ENCODE measurements at regions not wholly inside any gene's neighbourhood (a gene's known extent, or its start where the extent isn't known, plus 50 kb on each side); places are given as distances from the start of the nearest gene placed in this dataset.

GRCh38 chr7:121448429-121448828 is 52.3 kb upstream of the FAM3C start:
- no peak overlapping the region for H3K4me3 ChIP-seq
- H3K4me1 ChIP-seq (replicated peaks in 1 of 2): peaks cover 0 to 6% of the 10 kb centered on the region in 2 donors
- no peaks in the 10 kb centered on the region for H3K36me3 ChIP-seq (replicated peaks in 1 of 2)
- peak overlapping the region in 1 of 5 donors; percentile 36 for H3K27ac ChIP-seq
- intact Hi-C loops (cut with DNase I): no loop called here
- 84 to 87% (median 86%) methylated on average over 11 of the region's 11 CpGs for WGBS, 4 donors
- H3K9me3 ChIP-seq (replicated peaks in 1 of 3): no peaks in the 10 kb centered on the region
- TF ChIP-seq POLR2A (IDR thresholded peaks at IDR 0.05) (no peak), CTCF (IDR thresholded peaks at IDR 0.05) (no peak)
- no peaks in the 10 kb centered on the region for H3K27me3 ChIP-seq
- no peak for DNase-seq

GRCh38 chr7:121447911-121448300 is 51.8 kb upstream of the FAM3C start:
- DNase-seq: no peak

DNA sequence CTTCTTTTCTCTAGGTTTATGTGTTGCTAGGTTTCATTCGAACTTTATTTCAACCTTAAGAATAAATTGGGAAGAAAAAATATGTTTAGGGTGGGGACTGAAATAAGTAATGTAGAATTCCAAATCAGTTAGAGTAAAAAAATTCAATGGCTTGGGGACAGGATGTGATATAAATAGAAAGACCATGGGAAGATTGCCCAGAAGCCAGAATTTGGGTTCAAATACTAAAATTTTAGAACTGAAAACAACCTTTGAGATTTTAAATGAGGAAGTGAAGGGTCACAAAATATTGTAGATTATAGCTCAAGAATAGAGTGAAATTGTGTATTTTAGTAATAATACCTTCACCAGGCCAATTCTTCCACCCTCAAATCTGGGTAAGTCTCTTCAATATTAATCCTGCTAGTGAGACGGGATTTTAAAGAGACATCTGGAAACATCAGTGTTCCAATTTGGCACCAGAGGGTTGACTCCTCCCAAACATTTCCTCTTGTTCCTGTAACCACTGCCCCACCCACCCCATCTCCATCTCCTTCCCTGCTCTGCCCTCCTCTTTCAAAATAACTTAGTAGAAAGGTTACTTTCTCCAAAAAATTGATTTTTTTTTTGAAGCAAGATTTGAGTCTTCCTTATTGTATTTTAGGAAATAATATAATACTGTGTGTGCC is 51.3 kb upstream of the FAM3C start:
- H3K27ac ChIP-seq: peak overlapping the region in 3 of 5 donors; percentile 17 to 60 (median 37)
- intact Hi-C loops (cut with DNase I): no loop called here
- peaks cover 0 to 6% of the 10 kb centered on the region in 2 donors for H3K4me1 ChIP-seq (replicated peaks in 1 of 2)
- no peak overlapping the region for H3K4me3 ChIP-seq
- DNase-seq: peak in 3 of 7 donors; percentile 4 to 21 (median 15)
- no peaks in the 10 kb centered on the region for H3K27me3 ChIP-seq
- no peaks in the 10 kb centered on the region for H3K36me3 ChIP-seq (replicated peaks in 1 of 2)
- H3K9me3 ChIP-seq (replicated peaks in 1 of 3): no peaks in the 10 kb centered on the region
- TF ChIP-seq POLR2A (IDR thresholded peaks at IDR 0.05) (no peak), CTCF (IDR thresholded peaks at IDR 0.05) (no peak)
- 45 to 61% (median 53%) methylated on average over 2 of the region's 2 CpGs for WGBS, 4 donors

More at GRCh38 chr7:121447911-121448300, 51.8 kb upstream of the FAM3C start:
- Histone ChIP-seq H3K4me3 (no peak overlapping the region), H3K27me3 (no peaks in the 10 kb centered on the region), H3K36me3 (replicated peaks in 1 of 2) (no peaks in the 10 kb centered on the region), H3K9me3 (replicated peaks in 1 of 3) (no peaks in the 10 kb centered on the region), H3K27ac (peak overlapping the region in 2 of 5 donors; percentile 36 to 37), H3K4me1 (replicated peaks in 1 of 2) (peaks cover 0 to 6% of the 10 kb centered on the region in 2 donors)
- WGBS, 4 donors: 36 to 65% (median 47%) methylated on average over 4 of the region's 4 CpGs
- intact Hi-C loops (cut with DNase I): no loop called here
- TF ChIP-seq POLR2A (IDR thresholded peaks at IDR 0.05) (no peak), CTCF (IDR thresholded peaks at IDR 0.05) (no peak)

DNA sequence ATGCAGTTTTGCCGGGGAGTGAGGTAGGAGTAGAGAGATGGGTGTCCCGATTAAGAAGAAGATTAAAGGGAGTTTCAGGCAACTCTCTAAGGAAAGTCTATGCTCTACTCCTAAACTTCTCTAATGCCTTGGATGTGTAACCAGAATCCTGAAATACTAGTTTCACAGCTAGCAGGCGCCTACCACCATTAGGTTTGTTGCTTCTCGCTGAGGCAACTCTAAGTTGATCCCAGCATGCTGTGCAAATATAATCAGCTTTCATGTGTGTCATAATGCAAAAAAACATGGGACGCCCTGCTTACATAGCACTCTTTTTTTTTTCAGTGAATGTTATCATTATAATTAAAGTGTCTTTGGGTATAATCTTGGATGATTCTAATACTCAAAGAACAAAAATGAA is 50.4 kb upstream of the FAM3C start:
- H3K27me3 ChIP-seq: no peaks in the 10 kb centered on the region
- H3K4me3 ChIP-seq: no peak overlapping the region
- no peak for DNase-seq
- no peak for TF ChIP-seq POLR2A (IDR thresholded peaks at IDR 0.05)
- TF ChIP-seq CTCF (IDR thresholded peaks at IDR 0.05): no peak
- WGBS, 4 donors: 85 to 93% (median 90%) methylated on average over 5 of the region's 5 CpGs
- no peaks in the 10 kb centered on the region for H3K9me3 ChIP-seq (replicated peaks in 1 of 3)
- intact Hi-C loops (cut with DNase I): no loop called here
- H3K4me1 ChIP-seq (replicated peaks in 1 of 2): peaks cover 0 to 6% of the 10 kb centered on the region in 2 donors
- peak overlapping the region in 2 of 5 donors; percentile 13 to 17 for H3K27ac ChIP-seq
- H3K36me3 ChIP-seq (replicated peaks in 1 of 2): no peaks in the 10 kb centered on the region

Small RNAs in the stretch of these regions (small RNA-seq; reads per million reads assigned to genes)
- gene RN7SKP277: 0 reads per million in 2 donors
